Activated CD4-positive, alpha-beta T cell treated with anti-CD3 and anti-CD28 coated beads, Interleukin-10, Interleukin-2, amounts not matched to agents 100 ng/mL and 50 ng/mL, durations not matched to agents 16 hours and 8 hours (primary cell): ENCODE measurements at regions not wholly inside any gene's neighbourhood (a gene's known extent, or its start where the extent isn't known, plus 50 kb on each side); places are given as distances from the start of the nearest gene placed in this dataset.

Source experiments
- DNase-seq: peaks from one replicate; pipeline ENCODE4 v3.0.0-alpha.2; 2020

DNA sequence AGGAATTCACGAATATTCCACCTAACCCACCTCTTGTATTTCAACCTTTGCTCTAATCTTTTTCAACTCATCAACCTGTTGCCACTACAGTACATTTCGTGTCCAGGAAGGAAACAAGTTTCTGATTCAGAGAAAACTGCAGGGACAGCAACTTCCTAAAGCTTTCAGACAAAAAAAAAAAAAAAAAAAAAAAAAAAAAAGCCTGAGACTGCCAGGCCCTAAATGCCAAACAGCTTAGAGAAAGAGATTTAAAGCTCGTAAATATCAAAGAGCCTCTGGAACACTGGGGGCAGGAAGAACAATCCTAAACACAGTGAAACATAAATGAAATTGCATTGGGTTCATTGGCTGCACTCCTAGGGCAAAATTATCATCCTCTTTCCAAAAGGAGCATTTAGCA is 411.2 kb upstream of the SPTLC3 start:
- DNase-seq = no peak

- DNase-seq = no peak
These were observed 409.9 kb upstream of the SPTLC3 start for GRCh38 chr20:12598894-12599293.

GRCh38 chr20:12599494-12599893 is 409.3 kb upstream of the SPTLC3 start:
- DNase-seq = no peak

- no peak for DNase-seq
These were observed 403.0 kb upstream of the SPTLC3 start for GRCh38 chr20:12605751-12606150.

- DNase-seq = no peak
These were observed 397.9 kb upstream of the SPTLC3 start for GRCh38 chr20:12610871-12611270.

DNA sequence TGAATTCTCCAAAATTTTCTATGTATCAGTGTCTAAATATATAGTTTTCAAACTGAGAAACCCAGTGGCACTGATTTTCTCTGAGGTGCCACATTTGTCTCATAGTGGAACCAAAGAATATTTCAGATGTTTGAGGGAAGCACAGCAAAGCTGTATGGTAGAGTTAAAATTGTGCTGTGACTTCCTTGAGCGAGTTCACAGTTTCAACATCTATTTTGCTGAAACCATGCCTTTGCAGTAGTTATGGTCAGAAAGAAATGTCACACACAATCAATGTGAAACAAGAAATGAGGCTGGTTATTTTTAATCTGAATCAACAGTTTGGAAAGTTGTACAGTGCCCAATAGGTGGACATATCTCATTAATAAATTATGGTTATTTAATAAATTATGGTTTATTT is 394.0 kb upstream of the SPTLC3 start:
- DNase-seq = no peak

- no peak for DNase-seq
These were observed 391.7 kb upstream of the SPTLC3 start for GRCh38 chr20:12617076-12617475.

DNA sequence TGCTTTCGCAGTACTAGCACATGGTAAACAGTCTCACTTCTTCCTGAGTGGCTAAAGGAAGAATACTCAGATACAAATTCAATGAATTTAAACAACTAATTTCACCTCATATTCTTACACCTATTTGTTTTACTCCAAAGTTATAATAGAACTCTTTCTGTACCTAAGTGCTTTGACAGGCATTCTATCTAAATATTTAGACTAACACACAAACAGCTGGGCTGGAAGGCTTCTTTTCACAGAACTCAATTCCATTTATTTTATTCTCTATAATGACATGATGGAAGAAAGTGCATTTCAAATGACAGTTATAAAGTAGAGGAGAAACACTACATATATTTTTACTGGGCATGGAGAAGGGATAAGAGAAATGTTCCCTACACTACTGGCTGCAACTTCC is 384.9 kb upstream of the SPTLC3 start:
- no peak for DNase-seq

DNA sequence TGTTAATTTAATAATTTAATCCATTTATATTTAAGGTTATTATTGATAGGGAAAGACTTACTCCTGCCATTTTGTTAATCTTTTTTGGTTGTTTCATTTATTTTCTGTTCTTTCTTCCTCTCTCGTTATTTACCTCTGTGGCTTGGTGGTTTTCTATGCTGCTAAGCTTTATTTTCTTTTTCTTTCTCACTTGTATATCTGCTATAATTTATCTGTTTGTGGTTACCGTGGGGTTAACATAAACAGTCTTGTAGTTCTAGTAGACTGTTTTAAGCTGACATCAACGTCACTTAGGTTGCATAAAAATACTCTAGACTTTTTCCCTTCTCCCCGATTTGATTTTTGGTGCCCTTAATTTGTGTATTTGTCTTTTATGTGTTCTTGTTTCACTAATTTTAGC is 381.3 kb upstream of the SPTLC3 start:
- no peak for DNase-seq

- no peak for DNase-seq
These were observed 370.0 kb upstream of the SPTLC3 start for GRCh38 chr20:12638633-12639312.

DNA sequence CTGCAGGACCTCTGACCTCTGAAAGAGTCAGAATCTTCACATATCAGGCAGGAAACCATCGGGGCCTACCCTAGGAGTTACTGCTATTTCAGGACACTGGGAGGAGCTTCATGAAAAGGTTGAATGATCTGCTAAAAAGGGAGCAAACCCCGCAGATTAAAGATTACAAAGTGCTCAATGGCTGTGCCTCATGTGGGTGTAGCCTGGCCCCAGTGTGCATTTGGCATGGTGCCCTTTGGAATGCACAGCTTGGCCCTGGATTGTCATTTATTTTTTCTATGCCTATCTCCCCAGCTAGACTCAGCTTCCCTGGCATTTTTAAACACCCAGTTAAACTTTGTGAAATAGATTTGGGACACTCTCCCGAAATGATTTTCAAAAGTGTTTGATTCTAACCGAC is 368.5 kb upstream of the SPTLC3 start:
- DNase-seq = no peak

- DNase-seq = no peak
These were observed 367.2 kb upstream of the SPTLC3 start for GRCh38 chr20:12641619-12642018.

DNA sequence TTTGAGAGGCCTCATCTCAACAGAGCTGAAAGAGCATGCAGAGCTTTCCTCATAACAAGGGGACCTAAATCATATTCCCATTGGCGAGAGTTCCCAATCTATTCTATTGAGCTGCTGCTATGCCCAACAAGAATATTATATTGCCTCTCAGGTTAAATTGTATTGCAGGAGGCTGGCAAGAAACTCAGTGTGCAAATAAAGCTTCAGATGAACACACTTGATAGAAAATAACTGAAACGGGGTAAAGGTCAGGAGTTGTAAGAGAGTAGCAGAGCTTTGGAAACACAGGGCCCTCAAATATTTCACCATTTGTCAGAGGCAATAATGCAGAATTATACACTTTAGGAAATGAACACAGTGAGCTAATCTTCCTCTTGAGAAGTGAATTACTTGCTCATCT is 364.3 kb upstream of the SPTLC3 start:
- no peak for DNase-seq

GRCh38 chr20:12649234-12649633 is 359.5 kb upstream of the SPTLC3 start:
- DNase-seq = no peak

GRCh38 chr20:12653642-12654041 is 355.1 kb upstream of the SPTLC3 start:
- no peak for DNase-seq

DNA sequence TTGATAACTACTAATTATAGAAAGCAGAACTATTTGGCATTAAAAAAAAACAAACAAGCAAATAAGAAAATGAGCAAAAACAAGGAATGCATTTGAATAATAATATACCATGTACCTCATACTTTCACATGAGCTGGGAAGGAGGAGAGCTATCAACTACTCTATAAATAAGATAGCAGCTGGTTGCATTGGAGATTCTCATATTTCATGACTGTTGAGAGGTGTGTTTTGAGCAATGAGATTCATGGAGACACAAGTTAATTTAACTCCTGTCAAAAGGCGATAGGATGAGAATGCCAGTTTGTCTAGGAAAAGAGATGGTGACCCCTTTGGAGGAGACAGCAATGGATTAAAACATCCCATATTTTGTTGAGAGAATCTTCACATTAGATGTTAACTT is 348.8 kb upstream of the SPTLC3 start:
- DNase-seq = no peak

GRCh38 chr20:12660918-12661317 is 347.9 kb upstream of the SPTLC3 start:
- no peak for DNase-seq

DNA sequence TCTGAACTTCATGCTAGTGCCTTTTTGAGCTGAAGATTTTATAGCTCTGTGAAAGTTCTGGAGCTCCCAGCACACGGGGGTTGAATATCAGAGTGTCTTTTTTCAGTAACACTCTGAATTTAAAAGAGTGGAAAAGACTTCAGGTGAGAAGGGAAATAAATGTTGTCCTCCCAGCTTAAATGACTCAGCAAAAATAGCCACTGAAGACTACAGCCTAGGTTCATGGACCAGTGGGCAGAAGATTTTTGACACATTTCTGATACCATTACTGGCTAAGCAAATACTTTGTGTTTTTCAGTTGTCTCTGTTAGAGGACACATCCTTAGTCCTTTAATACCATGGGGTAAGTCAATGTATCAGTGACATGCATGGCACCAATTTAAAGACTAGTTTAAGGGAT is 338.5 kb upstream of the SPTLC3 start:
- no peak for DNase-seq

- DNase-seq = no peak
These were observed 335.4 kb upstream of the SPTLC3 start for GRCh38 chr20:12673352-12673751.

DNA sequence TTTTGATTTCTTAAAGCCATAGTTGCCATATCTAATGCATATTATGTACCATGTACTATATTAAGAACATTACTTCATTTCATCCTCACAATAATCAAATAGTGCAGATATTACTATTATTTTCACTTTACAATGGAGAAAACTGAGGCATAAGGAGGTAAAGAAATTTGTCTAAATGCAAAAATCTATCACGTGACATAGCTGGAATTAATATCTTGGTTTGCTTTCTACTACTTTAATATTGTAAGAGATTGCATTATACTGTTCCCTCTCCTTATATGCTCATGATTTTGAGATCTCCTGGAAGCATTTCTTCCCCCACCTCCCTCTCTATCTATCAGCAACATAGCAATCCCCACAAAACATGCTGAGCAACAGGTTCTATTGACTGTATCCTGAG is 330.8 kb upstream of the SPTLC3 start:
- no peak for DNase-seq

- no peak for DNase-seq
These were observed 329.3 kb upstream of the SPTLC3 start for GRCh38 chr20:12679447-12679846.

DNA sequence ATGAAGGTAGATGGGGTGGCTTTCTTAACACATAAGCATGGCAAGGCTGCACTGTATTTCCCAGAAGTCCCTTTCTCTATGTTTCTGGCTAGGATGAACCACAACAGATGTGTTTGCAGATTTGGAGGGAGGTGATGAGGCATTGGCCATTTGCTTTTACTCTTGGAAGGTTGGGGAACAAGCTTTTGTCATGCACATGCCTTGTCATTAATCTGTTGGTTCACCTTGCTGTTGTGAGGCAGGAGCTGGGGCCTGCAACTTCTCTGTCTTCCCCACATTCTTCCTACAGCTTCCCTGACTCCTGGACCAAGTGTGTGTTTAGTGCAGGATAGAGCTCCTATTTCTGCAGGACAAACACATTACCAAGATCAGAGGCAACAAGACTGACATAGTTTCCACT is 326.2 kb upstream of the SPTLC3 start:
- DNase-seq = no peak

- DNase-seq = no peak
These were observed 321.3 kb upstream of the SPTLC3 start for GRCh38 chr20:12687476-12687875.

GRCh38 chr20:12695937-12696336 is 312.8 kb upstream of the SPTLC3 start:
- DNase-seq = no peak

- no peak for DNase-seq
These were observed 310.0 kb upstream of the SPTLC3 start for GRCh38 chr20:12698817-12699216.
